ENCODE measurements at regions not wholly inside any gene's neighbourhood (a gene's known extent, or its start where the extent isn't known, plus 50 kb on each side); places are given as distances from the start of the nearest gene placed in this dataset.

- TF ChIP-seq EP300 (IDR thresholded peaks at IDR 0.05) (no peak), POLR2AphosphoS5 (IDR thresholded peaks at IDR 0.05) (no peak), POLR2A (IDR thresholded peaks at IDR 0.05) (no peak)
- TF ChIP-seq, protein P1, sequence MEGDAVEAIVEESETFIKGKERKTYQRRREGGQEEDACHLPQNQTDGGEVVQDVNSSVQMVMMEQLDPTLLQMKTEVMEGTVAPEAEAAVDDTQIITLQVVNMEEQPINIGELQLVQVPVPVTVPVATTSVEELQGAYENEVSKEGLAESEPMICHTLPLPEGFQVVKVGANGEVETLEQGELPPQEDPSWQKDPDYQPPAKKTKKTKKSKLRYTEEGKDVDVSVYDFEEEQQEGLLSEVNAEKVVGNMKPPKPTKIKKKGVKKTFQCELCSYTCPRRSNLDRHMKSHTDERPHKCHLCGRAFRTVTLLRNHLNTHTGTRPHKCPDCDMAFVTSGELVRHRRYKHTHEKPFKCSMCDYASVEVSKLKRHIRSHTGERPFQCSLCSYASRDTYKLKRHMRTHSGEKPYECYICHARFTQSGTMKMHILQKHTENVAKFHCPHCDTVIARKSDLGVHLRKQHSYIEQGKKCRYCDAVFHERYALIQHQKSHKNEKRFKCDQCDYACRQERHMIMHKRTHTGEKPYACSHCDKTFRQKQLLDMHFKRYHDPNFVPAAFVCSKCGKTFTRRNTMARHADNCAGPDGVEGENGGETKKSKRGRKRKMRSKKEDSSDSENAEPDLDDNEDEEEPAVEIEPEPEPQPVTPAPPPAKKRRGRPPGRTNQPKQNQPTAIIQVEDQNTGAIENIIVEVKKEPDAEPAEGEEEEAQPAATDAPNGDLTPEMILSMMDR (IDR thresholded peaks at IDR 0.05), result no peak
- no peaks in the 10 kb centered on the region for H3K4me1 ChIP-seq
- 92 to 94% methylated on average over 5 of the region's 5 CpGs for WGBS, 2 donors
- H3K27me3 ChIP-seq, result no peaks in the 10 kb centered on the region
- no peaks in the 10 kb centered on the region for H3K36me3 ChIP-seq
- peaks cover 0 to 3% (median 0%) of the 10 kb centered on the region in 4 donors for H3K9me3 ChIP-seq
- no peak for DNase-seq
- no peak overlapping the region for H3K27ac ChIP-seq
- H3K4me3 ChIP-seq, result no peak overlapping the region
- intact Hi-C loops (cut with DNase I), result no loop called here
Measured at GRCh38 chr20:11694467-11694866, 223.2 kb upstream of the BTBD3 start.

GRCh38 chr20:11697055-11697454, 220.6 kb upstream of the BTBD3 start:
- H3K27ac ChIP-seq, result no peak overlapping the region
- H3K27me3 ChIP-seq, result no peaks in the 10 kb centered on the region
- TF ChIP-seq POLR2A (IDR thresholded peaks at IDR 0.05), result no peak
- TF ChIP-seq, protein P1 (IDR thresholded peaks at IDR 0.05), result no peak
- TF ChIP-seq EP300 (IDR thresholded peaks at IDR 0.05), result no peak
- TF ChIP-seq POLR2AphosphoS5 (IDR thresholded peaks at IDR 0.05), result no peak
- H3K4me1 ChIP-seq, result no peaks in the 10 kb centered on the region
- peaks cover 0 to 3% (median 0%) of the 10 kb centered on the region in 4 donors for H3K9me3 ChIP-seq
- intact Hi-C loops (cut with DNase I), result no loop called here
- H3K36me3 ChIP-seq, result no peaks in the 10 kb centered on the region
- H3K4me3 ChIP-seq, result no peak overlapping the region
- DNase-seq, result no peak
- 62 to 77% methylated on average over 3 of the region's 3 CpGs for WGBS, 2 donors

DNA sequence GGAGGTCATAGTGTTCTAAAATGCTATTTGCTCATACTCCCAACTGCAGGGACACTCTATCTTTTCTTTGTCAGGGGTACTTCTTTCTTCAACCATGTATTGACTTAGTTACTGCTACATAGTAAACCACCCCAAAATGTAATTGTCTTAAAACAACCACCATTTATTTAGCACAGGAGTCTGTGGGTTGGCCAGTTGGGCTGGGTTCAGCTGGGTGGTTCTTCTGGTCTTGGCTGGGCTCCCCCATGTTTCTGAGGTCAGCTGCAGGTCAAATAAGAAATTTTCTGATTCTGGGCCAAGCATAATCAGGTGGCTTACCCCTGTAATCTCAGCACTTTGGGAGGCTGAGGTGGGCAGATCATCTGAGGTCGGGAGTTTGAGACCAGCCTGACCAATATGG, 220.0 kb upstream of the BTBD3 start:
- Histone ChIP-seq H3K36me3 (no peaks in the 10 kb centered on the region), H3K4me3 (no peak overlapping the region), H3K9me3 (peaks cover 0 to 3% (median 0%) of the 10 kb centered on the region in 4 donors), H3K27me3 (no peaks in the 10 kb centered on the region), H3K27ac (no peak overlapping the region), H3K4me1 (no peaks in the 10 kb centered on the region)
- TF ChIP-seq EP300 (IDR thresholded peaks at IDR 0.05) (no peak), POLR2A (IDR thresholded peaks at IDR 0.05) (no peak), POLR2AphosphoS5 (IDR thresholded peaks at IDR 0.05) (no peak)
- TF ChIP-seq, protein P1 (IDR thresholded peaks at IDR 0.05), result no peak
- intact Hi-C loops (cut with DNase I), result no loop called here
- WGBS, 2 donors, result 94 to 100% methylated on average over 1 of the region's 1 CpG
- DNase-seq, result no peak

DNA sequence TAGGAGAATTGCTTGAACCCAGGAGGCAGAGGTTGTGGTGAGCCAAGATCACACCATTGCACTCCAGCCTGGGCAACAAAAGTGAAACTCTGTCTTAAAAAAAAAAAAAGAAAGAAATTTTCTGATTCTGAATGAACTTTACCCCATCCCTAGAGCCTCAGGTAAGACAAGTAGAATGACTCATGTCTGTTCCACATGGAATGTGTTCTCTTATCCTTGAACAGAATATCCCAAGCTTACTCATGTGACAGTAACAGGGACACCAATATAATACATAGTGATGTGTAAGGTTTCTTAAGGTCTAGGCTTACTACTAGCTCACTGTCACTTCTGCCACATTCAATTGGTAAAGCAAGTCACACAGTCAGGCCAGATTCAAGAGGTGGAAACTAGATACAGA, 219.6 kb upstream of the BTBD3 start:
- H3K27me3 ChIP-seq, result no peaks in the 10 kb centered on the region
- H3K4me3 ChIP-seq, result no peak overlapping the region
- no peak for DNase-seq
- no peaks in the 10 kb centered on the region for H3K4me1 ChIP-seq
- no peaks in the 10 kb centered on the region for H3K36me3 ChIP-seq
- intact Hi-C loops (cut with DNase I), result no loop called here
- H3K27ac ChIP-seq, result no peak overlapping the region
- TF ChIP-seq POLR2A (IDR thresholded peaks at IDR 0.05), result no peak
- peaks cover 0 to 3% (median 0%) of the 10 kb centered on the region in 4 donors for H3K9me3 ChIP-seq

DNA sequence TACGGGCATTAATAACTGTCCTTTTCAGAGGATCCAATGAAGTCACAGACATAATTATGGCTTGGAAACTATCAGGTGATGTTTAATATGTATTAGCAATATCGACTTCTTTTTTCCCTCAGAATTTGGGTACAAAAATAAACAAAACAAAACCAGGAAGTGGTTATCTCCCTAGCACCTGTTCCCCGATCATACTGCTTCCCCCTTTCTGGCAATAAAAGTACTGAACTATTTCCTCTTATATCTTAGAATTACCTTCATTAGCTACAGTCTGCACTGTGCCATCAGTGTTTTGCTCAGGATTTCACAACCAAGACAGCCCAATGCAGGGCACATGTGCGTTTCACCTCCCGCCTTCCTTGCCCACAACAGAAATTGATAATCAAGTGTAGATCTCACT, 216.9 kb upstream of the BTBD3 start:
- Histone ChIP-seq H3K36me3 (no peaks in the 10 kb centered on the region), H3K27me3 (no peaks in the 10 kb centered on the region), H3K27ac (no peak overlapping the region), H3K4me1 (no peaks in the 10 kb centered on the region), H3K4me3 (no peak overlapping the region), H3K9me3 (peaks cover 0 to 3% (median 0%) of the 10 kb centered on the region in 4 donors)
- intact Hi-C loops (cut with DNase I), result no loop called here
- TF ChIP-seq, protein P1 (IDR thresholded peaks at IDR 0.05), result no peak
- TF ChIP-seq EP300 (IDR thresholded peaks at IDR 0.05) (no peak), POLR2AphosphoS5 (IDR thresholded peaks at IDR 0.05) (no peak), POLR2A (IDR thresholded peaks at IDR 0.05) (no peak)
- 43 to 47% methylated on average over 5 of the region's 5 CpGs for WGBS, 2 donors
- DNase-seq, result no peak

Measured in sigmoid colon (tissue), 6 donors.